Mesenchymal stem cell (in vitro differentiated cells and primary cell): ENCODE measurements at regions not wholly inside any gene's neighbourhood (a gene's known extent, or its start where the extent isn't known, plus 50 kb on each side); places are given as distances from the start of the nearest gene placed in this dataset.

Experiments used
- DNase-seq: peaks from one replicate; pipeline ENCODE4 v3.0.0-alpha.2; 2013
- H2AFZ ChIP-seq: one replicate; pipeline ENCODE4 v1.6.1; 2013; ENCODE audit warnings: low read depth, mild to moderate bottlenecking, control low read depth, inconsistent platforms, low read length, moderate library complexity
- H2AK5ac ChIP-seq: 2 replicates; pipeline ENCODE4 v1.6.1; 2013; ENCODE audit warnings: low read length, moderate library complexity, mild to moderate bottlenecking, inconsistent platforms; ENCODE audit not compliant: severe bottlenecking
- H2BK120ac ChIP-seq: one replicate; pipeline ENCODE4 v1.6.1; 2013; ENCODE audit warnings: low read depth, mild to moderate bottlenecking, inconsistent platforms, low read length, moderate library complexity
- H2BK12ac ChIP-seq, 2 experiments: one replicate each; pipeline ENCODE4 v1.6.1; 2013; ENCODE audit warnings: inconsistent platforms in 2 of 2, low read length in 2 of 2, mild to moderate bottlenecking in 2 of 2, moderate library complexity in 2 of 2, control low read depth in 1 of 2
- H2BK15ac ChIP-seq: one replicate; pipeline ENCODE4 v1.6.1; 2013; ENCODE audit warnings: mild to moderate bottlenecking, low read depth, inconsistent platforms; ENCODE audit not compliant: poor library complexity, severe bottlenecking
- H2BK5ac ChIP-seq: 2 replicates; pipeline ENCODE4 v1.6.1; 2013; ENCODE audit warnings: low read depth, mild to moderate bottlenecking, low read length, control low read depth, inconsistent platforms; ENCODE audit not compliant: poor library complexity, severe bottlenecking
- H3K14ac ChIP-seq, 2 experiments: one replicate each; pipeline ENCODE4 v1.6.1; 2013; ENCODE audit warnings: inconsistent platforms in 2 of 2, low read length in 2 of 2, control low read depth in 1 of 2, mild to moderate bottlenecking in 1 of 2, moderate library complexity in 1 of 2
- H3K18ac ChIP-seq, 2 experiments: one replicate each; pipeline ENCODE4 v1.6.1; 2013; ENCODE audit warnings: inconsistent platforms in 2 of 2, low read length in 2 of 2, control low read depth in 1 of 2, low read depth in 1 of 2, mild to moderate bottlenecking in 1 of 2
- H3K23ac ChIP-seq, 2 experiments: one replicate each; pipeline ENCODE4 v1.6.1; 2013; ENCODE audit warnings: inconsistent platforms in 2 of 2, low read length in 2 of 2, mild to moderate bottlenecking in 2 of 2, moderate library complexity in 2 of 2, control low read depth in 1 of 2
- H3K27ac ChIP-seq: 2 replicates; pipeline ENCODE4 v1.5.1; 2013; ENCODE audit warnings: mild to moderate bottlenecking, moderate library complexity, low read length, control low read depth, inconsistent platforms; ENCODE audit not compliant: poor library complexity, severe bottlenecking
- H3K27me3 ChIP-seq, 2 experiments: 2 replicates each; pipeline versions ENCODE4 v1.6.1 to v1.7.0; 2013; ENCODE audit warnings: low read length in 2 of 2, mild to moderate bottlenecking in 2 of 2, moderate library complexity in 2 of 2, control low read depth in 1 of 2, inconsistent platforms in 1 of 2; ENCODE audit not compliant: control insufficient read depth in 1 of 2, insufficient read depth in 1 of 2
- H3K36me3 ChIP-seq, 2 experiments: 2 replicates each; pipeline versions ENCODE4 v1.6.1 to v1.7.0; 2013; ENCODE audit warnings: low read length in 2 of 2, control low read depth in 1 of 2, inconsistent platforms in 1 of 2, low read depth in 1 of 2, mild to moderate bottlenecking in 1 of 2; ENCODE audit not compliant: insufficient read depth in 2 of 2, control insufficient read depth in 1 of 2
- H3K4ac ChIP-seq, 2 experiments: one replicate each; pipeline ENCODE4 v1.6.1; 2013; ENCODE audit warnings: inconsistent platforms in 2 of 2, low read length in 2 of 2, mild to moderate bottlenecking in 2 of 2, moderate library complexity in 2 of 2, control low read depth in 1 of 2, low read depth in 1 of 2
- H3K4me1 ChIP-seq: 2 replicates; pipeline ENCODE4 v1.6.1; 2013; ENCODE audit warnings: low read depth, low read length, control low read depth; ENCODE audit not compliant: control insufficient read depth, insufficient read depth
- H3K4me2 ChIP-seq: 2 replicates; pipeline ENCODE4 v1.6.1; 2013; ENCODE audit warnings: low read length, mild to moderate bottlenecking, inconsistent platforms; ENCODE audit not compliant: poor library complexity, severe bottlenecking
- H3K4me3 ChIP-seq, 2 experiments: 2 replicates each; pipeline versions ENCODE4 v1.5.1 to v1.7.0; 2013; ENCODE audit warnings: low read length in 2 of 2, mild to moderate bottlenecking in 2 of 2, control low read depth in 1 of 2, low read depth in 1 of 2; ENCODE audit not compliant: insufficient read depth in 1 of 2
- H3K79me1 ChIP-seq: replicated peaks from 2 replicates; pipeline ENCODE4 v1.6.1; 2013; ENCODE audit warnings: mild to moderate bottlenecking, control low read depth, low read length, inconsistent platforms; ENCODE audit not compliant: poor library complexity, severe bottlenecking
- H3K9ac ChIP-seq: 2 replicates; pipeline ENCODE4 v1.7.0; 2013; ENCODE audit warnings: mild to moderate bottlenecking, low read length, moderate library complexity
- H3K9me3 ChIP-seq: 2 replicates; pipeline ENCODE4 v1.7.0; 2013; ENCODE audit warnings: mild to moderate bottlenecking, low read length; ENCODE audit not compliant: control insufficient read depth
- H4K8ac ChIP-seq: one replicate; pipeline ENCODE4 v1.6.1; 2013; ENCODE audit warnings: inconsistent platforms, mild to moderate bottlenecking, low read length, moderate library complexity
- H4K91ac ChIP-seq: one replicate; pipeline ENCODE4 v1.6.1; 2013; ENCODE audit warnings: mild to moderate bottlenecking, low read length, inconsistent platforms
- WGBS: methylation state at CpG from one replicate; pipeline ENCODE4 v1.1.7; 2013; ENCODE audit warnings: mixed read lengths; 5-methylcytosine and 5-hydroxymethylcytosine counted together

- Histone ChIP-seq H2AFZ (no peak overlapping the region), H2BK5ac (no peak overlapping the region), H3K4me3 (no peak overlapping the region), H2AK5ac (no peak overlapping the region), H3K27ac (no peak overlapping the region), H3K18ac (no peak overlapping the region), H2BK15ac (no peak overlapping the region), H4K91ac (no peak overlapping the region), H3K9me3 (no peaks in the 10 kb centered on the region), H3K36me3 (no peaks in the 10 kb centered on the region), H3K4me2 (no peak overlapping the region), H4K8ac (no peak overlapping the region), H3K27me3 (no peaks in the 10 kb centered on the region), H2BK120ac (no peak overlapping the region), H3K79me1 (no peaks in the 10 kb centered on the region), H3K23ac (no peak overlapping the region), H3K9ac (no peak overlapping the region), H3K4me1 (no peaks in the 10 kb centered on the region), H3K4ac (no peak overlapping the region), H3K14ac (no peak overlapping the region), H2BK12ac (no peak overlapping the region)
- no peak for DNase-seq
Measured at GRCh38 chrX:98422536-98422935, 1538.8 kb downstream of the RPA4 start.

- Histone ChIP-seq H3K27ac (no peak overlapping the region), H2AFZ (no peak overlapping the region), H2BK12ac (no peak overlapping the region), H3K36me3 (no peaks in the 10 kb centered on the region), H3K4me2 (no peak overlapping the region), H3K9ac (no peak overlapping the region), H4K8ac (no peak overlapping the region), H2BK5ac (no peak overlapping the region), H3K4me1 (no peaks in the 10 kb centered on the region), H2AK5ac (no peak overlapping the region), H2BK120ac (no peak overlapping the region), H3K23ac (no peak overlapping the region), H3K27me3 (no peaks in the 10 kb centered on the region), H3K18ac (no peak overlapping the region), H3K9me3 (no peaks in the 10 kb centered on the region), H3K79me1 (no peaks in the 10 kb centered on the region), H4K91ac (no peak overlapping the region), H3K4me3 (no peak overlapping the region), H3K4ac (no peak overlapping the region), H2BK15ac (no peak overlapping the region), H3K14ac (no peak overlapping the region)
- 95% methylated on average over 1 of the region's 1 CpG for WGBS
- no peak for DNase-seq
Measured at GRCh38 chrX:98432413-98432812, 1548.7 kb downstream of the RPA4 start.

- 93% methylated on average over 3 of the region's 4 CpGs for WGBS
- no peak for DNase-seq
- Histone ChIP-seq H3K79me1 (no peaks in the 10 kb centered on the region), H3K9me3 (peaks cover 2% of the 10 kb centered on the region), H2BK5ac (no peak overlapping the region), H4K91ac (no peak overlapping the region), H2BK15ac (no peak overlapping the region), H3K14ac (no peak overlapping the region), H3K27ac (no peak overlapping the region), H2BK12ac (no peak overlapping the region), H2AFZ (no peak overlapping the region), H3K18ac (no peak overlapping the region), H2BK120ac (no peak overlapping the region), H2AK5ac (no peak overlapping the region), H3K4me2 (no peak overlapping the region), H3K23ac (no peak overlapping the region), H3K4me3 (no peak overlapping the region), H4K8ac (no peak overlapping the region), H3K4me1 (no peaks in the 10 kb centered on the region), H3K27me3 (no peaks in the 10 kb centered on the region), H3K4ac (no peak overlapping the region), H3K9ac (no peak overlapping the region), H3K36me3 (no peaks in the 10 kb centered on the region)
Measured at GRCh38 chrX:98448524-98448923, 1564.8 kb downstream of the RPA4 start.

GRCh38 chrX:98452456-98452855 lies 1568.7 kb downstream of the RPA4 start:
- Histone ChIP-seq H3K4me2 (no peak overlapping the region), H3K23ac (no peak overlapping the region), H3K79me1 (no peaks in the 10 kb centered on the region), H2BK15ac (no peak overlapping the region), H3K9me3 (no peaks in the 10 kb centered on the region), H2BK120ac (no peak overlapping the region), H2BK5ac (no peak overlapping the region), H3K36me3 (no peaks in the 10 kb centered on the region), H3K14ac (no peak overlapping the region), H3K18ac (no peak overlapping the region), H2AFZ (no peak overlapping the region), H3K4me1 (no peaks in the 10 kb centered on the region), H3K27ac (no peak overlapping the region), H3K4me3 (no peak overlapping the region), H3K4ac (no peak overlapping the region), H2BK12ac (no peak overlapping the region), H2AK5ac (no peak overlapping the region), H4K91ac (no peak overlapping the region), H3K27me3 (no peaks in the 10 kb centered on the region), H3K9ac (no peak overlapping the region), H4K8ac (no peak overlapping the region)
- WGBS = no CpG with 5 or more reads among the region's 1 CpG
- DNase-seq = no peak
